GM19395 (cell line): ENCODE measurements at regions not wholly inside any gene's neighbourhood (a gene's known extent, or its start where the extent isn't known, plus 50 kb on each side); places are given as distances from the start of the nearest gene placed in this dataset.
A peak's percentile ranks its signal among the peaks of the same experiment; 100 is the strongest.

Experiments
- ATAC-seq: cut with Tn5 transposase; IDR thresholded peaks from one replicate; pipeline ENCODE4 v1.9.1; 2021; ENCODE audit warnings: mild to moderate bottlenecking, moderate library complexity; ENCODE audit not compliant: unreplicated experiment

GRCh38 chr2:74063486-74063885, 78.8 kb downstream of the TET3 start:
- no peak for ATAC-seq

DNA sequence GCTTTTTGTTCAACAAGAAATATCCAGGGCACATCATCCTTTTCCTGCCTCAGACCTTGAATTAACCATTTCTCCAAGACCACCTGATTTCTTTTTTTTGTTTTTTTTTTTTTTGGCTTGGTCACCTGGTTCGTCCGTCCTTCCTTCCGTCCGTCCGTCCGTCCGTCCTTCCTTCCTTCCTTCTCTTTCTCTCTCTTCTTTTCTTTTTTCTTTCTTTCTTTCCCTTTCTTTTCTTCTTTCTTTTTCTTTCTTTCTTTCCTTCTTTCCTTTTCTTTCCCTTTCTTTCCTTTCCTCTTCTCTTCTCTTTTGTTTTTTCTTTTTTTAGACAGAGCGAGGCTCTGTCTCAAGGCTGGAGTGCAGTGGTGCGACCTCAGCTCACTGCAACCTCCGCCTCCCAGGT, 80.7 kb downstream of the TET3 start:
- ATAC-seq = no peak

DNA sequence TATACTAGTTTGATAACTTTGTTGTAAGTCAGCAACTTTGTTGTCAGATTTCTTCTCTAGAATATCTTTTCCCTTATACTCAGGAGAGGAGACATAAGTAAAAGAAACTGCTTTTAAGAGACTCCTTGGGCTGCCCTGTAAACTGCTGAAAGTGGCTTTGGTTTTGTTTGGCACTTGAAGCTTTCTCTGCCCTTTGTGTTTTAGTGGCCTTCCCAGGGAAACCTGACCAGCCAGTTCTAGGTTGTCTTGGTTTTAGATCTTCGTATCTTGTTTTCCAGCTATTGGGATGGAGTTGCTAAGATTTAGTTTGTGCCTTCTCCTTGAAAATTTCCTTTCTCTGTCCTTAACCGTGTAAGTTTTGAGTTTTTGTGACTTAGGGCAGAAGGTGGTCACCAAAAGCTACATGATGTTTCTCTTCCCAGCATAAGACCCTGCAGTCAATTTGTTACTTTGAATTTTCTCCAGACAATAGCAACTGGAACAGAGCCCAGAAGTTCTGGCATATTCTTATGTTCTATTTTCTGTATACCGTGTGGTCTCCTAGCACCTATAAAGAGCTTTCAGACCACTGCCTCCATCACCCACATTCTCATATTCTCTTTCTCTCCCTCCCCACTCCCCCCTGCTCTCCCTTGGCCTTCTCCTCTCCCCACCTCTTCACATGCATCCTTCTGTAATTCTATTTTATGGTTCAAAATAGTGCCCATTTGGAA, 81.1 kb downstream of the BOLA3 start:
- ATAC-seq = no peak

DNA sequence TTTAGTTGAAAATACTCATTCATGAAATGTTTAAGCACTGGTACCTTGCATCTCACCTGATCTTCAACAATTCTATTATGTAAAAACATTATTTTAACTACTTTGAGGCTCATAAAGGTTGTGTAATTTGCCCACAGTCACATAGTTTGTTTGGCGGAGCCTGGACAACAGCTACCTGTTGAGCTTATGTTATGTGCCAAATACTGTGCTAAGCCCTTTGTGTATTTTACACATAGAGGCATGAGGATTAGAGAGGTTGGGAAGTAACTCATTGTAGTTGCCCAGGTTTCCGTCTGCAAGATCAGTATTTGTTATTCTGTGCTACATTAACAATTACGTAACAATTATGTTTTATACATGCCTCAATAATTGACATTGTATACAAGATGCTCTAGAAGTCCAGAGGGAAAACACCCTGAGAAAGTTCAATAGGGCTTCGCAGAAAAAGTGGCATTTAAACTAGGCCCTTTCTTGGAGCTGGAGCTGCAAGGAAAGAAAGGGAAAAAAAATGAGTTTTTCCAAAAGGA, 80.4 kb downstream of the BOLA3 start:
- no peak for ATAC-seq

- no peak for ATAC-seq
Measured at GRCh38 chr2:74070991-74071390, 76.7 kb downstream of the BOLA3 start.

DNA sequence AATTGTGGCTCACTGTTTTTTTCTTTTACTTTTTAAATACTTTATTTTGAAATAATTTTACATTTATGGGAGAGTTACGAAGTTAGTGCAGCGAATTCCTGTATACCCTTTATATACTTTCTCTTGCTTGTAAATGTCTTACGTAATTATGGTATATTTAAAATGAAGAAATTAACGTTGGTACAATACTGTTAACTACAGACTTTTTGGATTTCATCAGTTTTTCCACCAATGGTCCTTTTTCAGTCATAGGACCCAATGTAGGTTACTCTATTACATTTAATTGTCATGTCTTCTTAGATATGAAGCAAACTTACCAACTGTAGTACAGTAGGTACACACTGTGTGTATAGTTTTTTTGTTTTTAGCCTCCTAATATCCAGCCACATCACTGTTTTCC, 76.3 kb downstream of the BOLA3 start:
- no peak for ATAC-seq

- no peak for ATAC-seq
Measured at GRCh38 chr2:74072565-74072964, 75.1 kb downstream of the BOLA3 start.

DNA sequence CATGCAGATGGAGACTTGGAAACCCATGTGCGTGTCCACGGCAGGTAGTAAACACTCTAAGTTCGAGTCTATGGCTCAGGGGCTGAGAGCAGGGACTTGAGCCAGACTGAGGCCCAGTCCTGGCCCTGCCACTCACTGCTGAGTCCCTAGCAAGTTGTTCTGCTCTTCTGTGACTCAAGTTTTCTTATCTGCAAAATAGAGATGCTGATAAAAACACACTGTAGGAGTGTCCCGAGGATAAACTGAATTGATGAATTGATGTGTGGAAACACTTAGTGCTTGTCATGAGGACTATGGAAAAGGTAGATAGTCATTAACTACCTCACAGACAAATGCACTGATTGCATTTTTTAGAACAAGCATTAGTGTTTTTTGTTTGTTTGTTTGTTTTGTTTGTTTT, 73.2 kb downstream of the BOLA3 start:
- ATAC-seq = no peak

- ATAC-seq = no peak
Measured at GRCh38 chr2:74076074-74076470, 71.6 kb downstream of the BOLA3 start.

GRCh38 chr2:74077636-74078035, 70.1 kb downstream of the BOLA3 start:
- ATAC-seq = no peak

GRCh38 chr2:74078466-74078865, 69.2 kb downstream of the BOLA3 start:
- no peak for ATAC-seq

DNA sequence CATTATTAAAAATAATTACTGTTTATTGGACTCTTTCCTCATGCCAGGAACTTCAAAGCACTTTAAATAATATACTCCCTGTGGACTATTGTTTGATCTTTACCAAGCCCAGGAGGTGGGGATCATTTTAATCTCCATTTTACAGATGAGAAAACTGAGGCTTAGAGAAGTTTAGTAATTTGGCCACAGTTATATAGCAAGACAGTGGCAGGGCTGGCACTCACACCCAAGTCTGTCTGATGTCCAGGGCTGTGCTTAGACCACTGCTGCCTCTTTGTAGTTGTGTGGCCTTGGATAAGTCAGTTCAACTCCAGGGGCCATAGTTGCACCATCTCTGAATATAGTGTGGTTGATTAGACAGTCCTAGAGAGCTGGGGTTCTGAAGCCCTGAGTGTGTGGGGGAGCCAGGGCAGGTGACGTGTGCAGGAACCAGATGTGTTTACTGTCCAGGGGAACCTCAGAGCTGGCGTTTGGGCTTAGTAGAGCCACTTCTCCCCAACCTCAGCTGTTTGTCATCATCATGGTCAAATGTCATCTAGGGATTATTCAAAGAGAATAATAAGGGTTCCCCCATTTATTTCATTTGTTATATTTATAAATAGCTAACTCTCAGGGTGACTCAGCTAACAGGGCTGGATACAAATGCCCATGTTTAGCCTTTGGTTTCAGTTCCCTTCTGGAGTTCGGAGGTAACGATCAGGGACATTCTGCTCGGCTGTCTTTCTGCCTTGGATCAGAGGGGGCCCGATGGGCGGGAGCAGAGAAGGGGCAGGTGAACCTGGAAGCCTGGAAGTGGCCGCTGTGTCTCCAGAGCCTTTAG, 68.0 kb downstream of the BOLA3 start:
- peak; percentile 78 for ATAC-seq

- peak; percentile 32 for ATAC-seq
Measured at GRCh38 chr2:74080346-74080745, 67.4 kb downstream of the BOLA3 start.

GRCh38 chr2:74081030-74081762, 66.5 kb downstream of the BOLA3 start:
- no peak for ATAC-seq

- no peak for ATAC-seq
Measured at GRCh38 chr2:74081763-74082110, 66.0 kb downstream of the BOLA3 start.

GRCh38 chr2:74083750-74084149, 64.0 kb downstream of the BOLA3 start:
- no peak for ATAC-seq
